ENCODE measurements at regions not wholly inside any gene's neighbourhood (a gene's known extent, or its start where the extent isn't known, plus 50 kb on each side); places are given as distances from the start of the nearest gene placed in this dataset.

DNA sequence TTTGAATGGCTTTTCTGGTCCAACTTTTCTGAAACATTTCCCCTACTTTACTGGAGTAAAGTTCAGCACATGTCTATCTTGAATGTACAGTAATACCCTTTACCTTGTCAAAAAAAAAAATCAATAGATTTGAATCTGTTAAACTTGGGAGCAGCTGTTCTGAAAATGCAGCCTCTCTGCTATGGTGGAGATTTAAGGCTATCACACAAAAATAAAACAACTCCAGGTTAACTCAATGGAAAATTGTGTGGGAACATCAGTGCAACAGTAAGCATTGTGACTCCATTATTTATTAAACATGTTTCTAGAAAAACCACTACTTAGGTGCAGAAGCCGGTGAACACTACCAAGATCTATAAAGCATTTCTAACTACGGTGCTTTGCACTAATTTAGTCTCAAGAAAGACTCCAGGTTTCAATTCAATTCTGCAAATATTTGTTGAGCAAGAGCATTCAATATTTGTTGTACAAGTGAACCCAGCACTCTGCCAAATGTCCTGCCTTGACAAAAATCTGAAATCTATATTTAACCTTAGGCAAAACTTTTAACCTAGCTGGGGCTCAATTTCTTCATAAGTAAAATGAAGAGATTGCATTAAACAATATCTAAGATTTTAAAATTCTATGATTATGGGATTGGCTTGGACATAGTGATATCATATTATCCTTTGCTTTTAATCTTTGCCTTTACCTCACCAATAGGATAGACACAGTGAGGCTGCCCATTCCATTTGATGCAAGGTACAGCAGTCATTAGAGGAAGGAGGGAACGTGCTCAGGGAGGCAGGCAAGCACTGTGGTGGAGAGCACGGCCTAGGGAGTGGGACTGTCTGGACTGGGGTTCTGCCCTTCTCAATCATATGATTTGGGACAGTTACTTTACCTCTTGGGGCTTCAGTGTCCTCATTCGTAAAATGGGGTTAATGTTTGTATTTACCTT lies 155.2 kb downstream of the KITLG start:
- Histone ChIP-seq H3K4me3 (ENCODE audit: insufficient read depth, low read depth, low read length) (no peak overlapping the region), H3K4me2 (ENCODE audit: low read length) (no peak overlapping the region), H3K4me1 (ENCODE audit: insufficient read depth, low read length) (peaks cover 7% of the 10 kb centered on the region), H3K27ac (ENCODE audit: low read depth, low read length) (no peak overlapping the region), H3K9ac (ENCODE audit: low read length) (no peak overlapping the region), H2AFZ (ENCODE audit: low read depth, low read length) (no peak overlapping the region), H3K27me3 (ENCODE audit: insufficient read depth, low read length) (no peaks in the 10 kb centered on the region), H3K79me2 (ENCODE audit: insufficient read depth, low read length) (no peaks in the 10 kb centered on the region), H4K20me1 (ENCODE audit: insufficient read depth, low read length) (no peaks in the 10 kb centered on the region), H3K36me3 (ENCODE audit: insufficient read depth, low read length) (no peaks in the 10 kb centered on the region), H3K9me3 (ENCODE audit: insufficient read depth, low read depth, low read length) (no peaks in the 10 kb centered on the region)
- TF ChIP-seq, protein P1, sequence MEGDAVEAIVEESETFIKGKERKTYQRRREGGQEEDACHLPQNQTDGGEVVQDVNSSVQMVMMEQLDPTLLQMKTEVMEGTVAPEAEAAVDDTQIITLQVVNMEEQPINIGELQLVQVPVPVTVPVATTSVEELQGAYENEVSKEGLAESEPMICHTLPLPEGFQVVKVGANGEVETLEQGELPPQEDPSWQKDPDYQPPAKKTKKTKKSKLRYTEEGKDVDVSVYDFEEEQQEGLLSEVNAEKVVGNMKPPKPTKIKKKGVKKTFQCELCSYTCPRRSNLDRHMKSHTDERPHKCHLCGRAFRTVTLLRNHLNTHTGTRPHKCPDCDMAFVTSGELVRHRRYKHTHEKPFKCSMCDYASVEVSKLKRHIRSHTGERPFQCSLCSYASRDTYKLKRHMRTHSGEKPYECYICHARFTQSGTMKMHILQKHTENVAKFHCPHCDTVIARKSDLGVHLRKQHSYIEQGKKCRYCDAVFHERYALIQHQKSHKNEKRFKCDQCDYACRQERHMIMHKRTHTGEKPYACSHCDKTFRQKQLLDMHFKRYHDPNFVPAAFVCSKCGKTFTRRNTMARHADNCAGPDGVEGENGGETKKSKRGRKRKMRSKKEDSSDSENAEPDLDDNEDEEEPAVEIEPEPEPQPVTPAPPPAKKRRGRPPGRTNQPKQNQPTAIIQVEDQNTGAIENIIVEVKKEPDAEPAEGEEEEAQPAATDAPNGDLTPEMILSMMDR (IDR thresholded peaks at IDR 0.05; ENCODE audit: insufficient read depth, low read depth, low read length): no peak
- no peak for TF ChIP-seq EZH2 (IDR thresholded peaks at IDR 0.05; ENCODE audit: insufficient read depth, low read length)
- H3K9me3 Mint-ChIP-seq (ENCODE audit: unreplicated experiment): peaks cover 5% of the 10 kb centered on the region
- H3K27ac Mint-ChIP-seq (ENCODE audit: unreplicated experiment): no peak overlapping the region
- H3K4me3 Mint-ChIP-seq (ENCODE audit: unreplicated experiment): no peak overlapping the region
- H3K27me3 Mint-ChIP-seq (ENCODE audit: low read depth, unreplicated experiment): no peaks in the 10 kb centered on the region
- no peaks in the 10 kb centered on the region for H3K36me3 Mint-ChIP-seq (ENCODE audit: low read depth, unreplicated experiment)
- DNase-seq (ENCODE audit: low read depth): no peak
- H3K4me1 Mint-ChIP-seq (ENCODE audit: low read depth, unreplicated experiment): peaks cover 4% of the 10 kb centered on the region
- no peak for FAIRE-seq

DNA sequence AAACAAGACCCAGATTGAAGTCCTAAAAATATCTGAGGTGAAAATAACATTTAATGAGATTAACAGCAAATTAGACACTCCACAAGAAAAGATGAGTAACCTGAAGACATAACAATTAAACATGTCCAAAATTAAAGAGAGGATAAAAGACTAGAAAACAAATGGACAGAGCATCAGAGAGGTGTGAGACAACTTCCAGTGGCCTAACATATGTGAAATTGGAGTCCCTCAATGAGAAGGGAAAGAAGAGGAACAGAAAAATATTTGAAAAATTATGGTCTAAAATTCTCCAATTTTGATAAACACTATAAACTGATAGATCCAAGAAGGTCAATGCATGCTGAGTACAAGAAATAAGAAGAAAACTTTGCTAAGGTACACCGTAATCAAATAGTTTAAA lies 151.9 kb downstream of the KITLG start:
- Histone ChIP-seq H3K27ac (ENCODE audit: low read depth, low read length) (no peak overlapping the region), H3K27me3 (ENCODE audit: insufficient read depth, low read length) (no peaks in the 10 kb centered on the region), H3K9me3 (ENCODE audit: insufficient read depth, low read depth, low read length) (no peaks in the 10 kb centered on the region), H3K4me1 (ENCODE audit: insufficient read depth, low read length) (no peaks in the 10 kb centered on the region), H3K79me2 (ENCODE audit: insufficient read depth, low read length) (no peaks in the 10 kb centered on the region), H3K9ac (ENCODE audit: low read length) (no peak overlapping the region), H3K36me3 (ENCODE audit: insufficient read depth, low read length) (no peaks in the 10 kb centered on the region), H3K4me2 (ENCODE audit: low read length) (no peak overlapping the region), H4K20me1 (ENCODE audit: insufficient read depth, low read length) (no peaks in the 10 kb centered on the region), H3K4me3 (ENCODE audit: insufficient read depth, low read depth, low read length) (no peak overlapping the region), H2AFZ (ENCODE audit: low read depth, low read length) (no peak overlapping the region)
- Mint-ChIP-seq H3K4me1 (ENCODE audit: low read depth, unreplicated experiment) (no peaks in the 10 kb centered on the region), H3K4me3 (ENCODE audit: unreplicated experiment) (no peak overlapping the region), H3K36me3 (ENCODE audit: low read depth, unreplicated experiment) (peaks cover 2% of the 10 kb centered on the region), H3K9me3 (ENCODE audit: unreplicated experiment) (peaks cover 5% of the 10 kb centered on the region), H3K27me3 (ENCODE audit: low read depth, unreplicated experiment) (no peaks in the 10 kb centered on the region), H3K27ac (ENCODE audit: unreplicated experiment) (no peak overlapping the region)
- TF ChIP-seq EZH2 (IDR thresholded peaks at IDR 0.05; ENCODE audit: insufficient read depth, low read length): no peak
- TF ChIP-seq, protein P1 (IDR thresholded peaks at IDR 0.05; ENCODE audit: insufficient read depth, low read depth, low read length): no peak
- FAIRE-seq (no peak), DNase-seq (ENCODE audit: low read depth) (no peak)

DNA sequence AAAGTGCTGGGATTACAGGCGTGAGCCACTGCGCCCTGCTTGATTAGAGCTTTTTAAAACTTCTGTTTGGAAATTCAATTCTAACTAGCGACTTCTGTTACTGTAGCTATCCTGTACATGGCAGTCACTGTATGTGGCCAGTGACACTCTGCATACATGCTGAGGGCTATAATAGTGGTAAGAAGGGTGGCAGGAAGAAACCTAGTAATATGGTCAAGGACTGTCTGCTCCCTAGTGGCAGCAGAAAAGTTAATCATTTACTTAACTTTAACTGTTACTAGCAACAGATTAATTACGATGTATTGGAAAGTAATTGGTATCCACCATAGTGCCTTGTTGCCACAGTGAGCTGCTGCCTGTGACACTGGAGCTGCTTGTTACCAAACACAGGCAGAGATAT lies 149.0 kb downstream of the KITLG start:
- H2AFZ ChIP-seq (ENCODE audit: low read depth, low read length): no peak overlapping the region
- H3K36me3 ChIP-seq (ENCODE audit: insufficient read depth, low read length): no peaks in the 10 kb centered on the region
- H3K9me3 Mint-ChIP-seq (ENCODE audit: unreplicated experiment): peaks cover 5% of the 10 kb centered on the region
- no peak overlapping the region for H3K9ac ChIP-seq (ENCODE audit: low read length)
- TF ChIP-seq, protein P1 (IDR thresholded peaks at IDR 0.05; ENCODE audit: insufficient read depth, low read depth, low read length): no peak
- no peak for TF ChIP-seq EZH2 (IDR thresholded peaks at IDR 0.05; ENCODE audit: insufficient read depth, low read length)
- no peaks in the 10 kb centered on the region for H3K27me3 ChIP-seq (ENCODE audit: insufficient read depth, low read length)
- H3K27ac ChIP-seq (ENCODE audit: low read depth, low read length): no peak overlapping the region
- H3K4me3 Mint-ChIP-seq (ENCODE audit: unreplicated experiment): no peak overlapping the region
- no peaks in the 10 kb centered on the region for H3K9me3 ChIP-seq (ENCODE audit: insufficient read depth, low read depth, low read length)
- H4K20me1 ChIP-seq (ENCODE audit: insufficient read depth, low read length): no peaks in the 10 kb centered on the region
- no peak overlapping the region for H3K27ac Mint-ChIP-seq (ENCODE audit: unreplicated experiment)
- peaks cover 3% of the 10 kb centered on the region for H3K4me1 ChIP-seq (ENCODE audit: insufficient read depth, low read length)
- no peak overlapping the region for H3K4me3 ChIP-seq (ENCODE audit: insufficient read depth, low read depth, low read length)
- peaks cover 2% of the 10 kb centered on the region for H3K36me3 Mint-ChIP-seq (ENCODE audit: low read depth, unreplicated experiment)
- no peaks in the 10 kb centered on the region for H3K27me3 Mint-ChIP-seq (ENCODE audit: low read depth, unreplicated experiment)
- no peaks in the 10 kb centered on the region for H3K79me2 ChIP-seq (ENCODE audit: insufficient read depth, low read length)
- FAIRE-seq (no peak), DNase-seq (ENCODE audit: low read depth) (no peak)
- no peak overlapping the region for H3K4me2 ChIP-seq (ENCODE audit: low read length)
- H3K4me1 Mint-ChIP-seq (ENCODE audit: low read depth, unreplicated experiment): peaks cover 8% of the 10 kb centered on the region

Measured in astrocyte (in vitro differentiated cells and primary cell).